HG02938 (cell line): ENCODE measurements at regions not wholly inside any gene's neighbourhood (a gene's known extent, or its start where the extent isn't known, plus 50 kb on each side); places are given as distances from the start of the nearest gene placed in this dataset.

Experiments used
- ATAC-seq: cut with Tn5 transposase; IDR thresholded peaks from one replicate; pipeline ENCODE4 v1.9.1; 2021; ENCODE audit warnings: mild to moderate bottlenecking, moderate library complexity; ENCODE audit not compliant: unreplicated experiment

DNA sequence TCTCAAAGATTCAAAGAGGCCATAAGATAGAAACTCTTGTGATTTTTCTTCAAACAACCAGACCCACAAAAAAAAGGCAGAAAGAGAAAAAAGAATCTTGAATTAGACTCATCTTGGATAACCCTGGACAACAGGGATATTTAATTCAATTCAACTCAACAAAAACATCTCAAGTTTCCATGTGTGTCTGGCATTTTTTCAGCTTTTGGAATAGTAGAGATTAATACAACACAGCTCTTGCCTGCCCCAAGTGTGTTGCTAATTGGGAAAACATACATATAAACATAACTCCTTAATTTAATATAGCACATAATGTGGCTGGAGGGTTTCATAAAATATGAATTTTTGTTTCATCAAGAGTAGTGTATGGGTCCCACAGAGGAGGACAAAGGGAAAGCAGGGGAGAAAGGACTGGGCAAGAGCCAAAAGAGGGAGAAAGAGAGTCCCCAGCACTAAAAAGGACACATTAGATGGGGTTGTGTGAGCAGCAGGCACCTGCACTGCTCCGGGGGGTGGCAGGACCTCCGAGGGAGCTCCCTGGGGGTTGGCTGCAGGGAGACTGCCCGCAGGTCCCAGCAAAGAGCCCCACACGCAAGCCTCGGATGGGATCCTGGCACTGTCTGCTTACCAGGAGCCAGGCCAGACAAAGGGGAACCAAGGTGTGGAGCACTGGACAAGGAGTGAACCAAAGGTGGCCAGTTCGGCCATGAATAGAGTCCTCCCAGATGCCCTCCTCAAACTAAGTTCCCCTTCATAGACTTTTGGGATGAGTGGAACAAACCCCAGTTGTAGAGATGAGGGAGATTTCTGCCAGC, 65.6 kb upstream of the TMEM72 start:
- ATAC-seq = no peak

DNA sequence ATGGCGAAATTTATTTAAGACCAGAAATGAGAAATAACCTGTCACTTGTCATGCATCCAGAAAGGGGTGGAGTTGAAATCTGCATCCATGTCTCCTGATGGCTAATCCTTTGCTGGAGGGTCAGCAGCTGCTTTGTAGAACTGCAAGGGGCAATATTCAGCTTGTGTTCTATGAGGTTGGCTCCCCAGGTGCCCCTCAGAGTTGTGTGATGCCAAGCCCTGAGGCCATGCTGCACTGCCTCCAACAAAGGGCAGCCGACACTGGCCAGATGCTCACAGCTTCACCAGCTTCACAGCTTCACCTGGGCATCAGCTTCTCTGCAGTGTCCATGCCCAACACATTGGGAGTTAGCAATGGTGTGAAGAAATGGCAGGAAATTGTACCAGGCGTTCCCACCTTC, 64.0 kb upstream of the TMEM72 start:
- ATAC-seq = no peak

DNA sequence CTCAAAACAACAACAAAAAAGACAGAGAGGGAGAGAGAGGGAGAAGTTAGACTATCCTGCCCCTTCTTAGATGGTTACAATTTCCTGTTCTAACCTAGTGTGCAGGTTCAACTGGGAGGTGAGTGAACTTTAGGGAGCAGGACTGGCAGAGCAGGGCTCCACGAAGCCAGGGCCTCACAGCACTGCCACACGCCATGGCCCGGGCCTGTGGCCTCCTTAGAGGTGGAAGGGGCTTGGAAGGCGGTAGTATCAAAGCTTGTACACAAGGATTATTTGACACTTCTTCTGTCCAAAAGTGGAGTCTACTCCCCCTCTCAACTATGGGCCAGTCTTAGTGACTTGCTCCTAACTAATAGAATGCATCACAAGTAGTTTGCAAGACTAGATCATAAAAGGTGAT, 62.9 kb upstream of the TMEM72 start:
- no peak for ATAC-seq

DNA sequence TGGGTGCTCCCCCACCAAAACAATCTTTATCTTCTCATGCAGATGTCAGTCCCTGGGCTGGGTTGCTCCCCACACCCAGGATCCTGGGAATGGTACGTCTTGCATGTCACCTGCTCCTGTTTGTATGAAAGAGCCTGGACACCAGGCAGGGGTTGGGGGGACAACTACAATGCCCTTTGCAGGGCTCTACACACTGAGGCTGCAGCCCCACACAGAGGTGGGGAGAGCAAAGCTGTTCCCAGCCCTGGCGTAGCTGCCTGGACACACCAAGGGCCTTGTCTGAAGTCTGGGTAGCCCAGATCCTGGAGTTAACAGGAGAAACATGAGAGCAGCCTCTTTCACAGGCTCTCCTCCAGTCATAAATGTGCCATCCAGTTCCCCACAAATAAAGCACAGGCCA, 61.2 kb upstream of the TMEM72 start:
- ATAC-seq = no peak

DNA sequence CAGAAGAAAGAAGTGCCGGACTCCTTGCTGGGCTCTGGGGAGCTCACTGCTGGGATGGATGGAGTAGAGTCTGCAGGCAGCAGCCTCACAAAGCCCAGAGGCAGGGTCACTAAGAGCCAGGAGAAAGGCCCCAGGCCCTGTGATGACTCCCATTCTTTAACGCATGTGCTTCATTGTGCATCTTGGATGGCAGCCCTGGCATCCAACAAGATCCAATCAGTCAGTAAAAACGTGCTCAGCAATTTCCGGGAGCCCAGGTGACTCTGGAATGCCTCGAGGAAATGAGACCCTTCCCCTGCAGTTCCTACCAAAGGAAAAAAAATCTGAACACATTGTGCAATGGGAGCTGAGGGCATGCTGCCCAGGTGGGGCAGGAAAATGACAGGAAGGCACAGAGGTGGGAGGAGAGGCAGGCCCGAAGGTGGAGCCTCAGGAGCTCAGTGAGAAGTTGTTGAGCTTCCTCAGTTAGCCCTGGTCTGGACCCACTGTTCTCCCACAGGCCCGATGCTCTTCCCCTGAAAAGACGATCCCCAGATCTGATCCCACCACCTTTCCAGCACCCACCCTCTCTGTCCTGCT, 60.7 kb upstream of the TMEM72 start:
- no peak for ATAC-seq

DNA sequence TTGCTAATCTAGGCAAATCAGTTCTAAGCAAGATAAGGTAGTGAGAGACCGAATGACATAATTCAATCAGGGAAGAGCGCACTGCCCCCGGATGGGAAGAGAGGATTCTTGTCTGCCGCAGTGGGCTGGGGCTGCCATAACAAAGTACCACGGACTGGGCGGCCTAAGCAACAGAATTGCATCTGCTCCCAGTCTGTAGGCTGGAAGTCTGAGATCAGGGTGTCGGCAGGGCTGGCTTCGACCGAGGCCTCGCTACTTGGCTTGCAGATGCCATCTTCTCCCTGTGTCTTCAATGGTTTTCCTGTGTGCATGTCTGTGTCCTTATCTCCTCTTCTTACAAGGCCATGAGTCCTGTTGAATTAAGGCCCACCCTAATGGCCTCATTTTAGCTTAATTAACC, 59.7 kb upstream of the TMEM72 start:
- ATAC-seq = no peak

DNA sequence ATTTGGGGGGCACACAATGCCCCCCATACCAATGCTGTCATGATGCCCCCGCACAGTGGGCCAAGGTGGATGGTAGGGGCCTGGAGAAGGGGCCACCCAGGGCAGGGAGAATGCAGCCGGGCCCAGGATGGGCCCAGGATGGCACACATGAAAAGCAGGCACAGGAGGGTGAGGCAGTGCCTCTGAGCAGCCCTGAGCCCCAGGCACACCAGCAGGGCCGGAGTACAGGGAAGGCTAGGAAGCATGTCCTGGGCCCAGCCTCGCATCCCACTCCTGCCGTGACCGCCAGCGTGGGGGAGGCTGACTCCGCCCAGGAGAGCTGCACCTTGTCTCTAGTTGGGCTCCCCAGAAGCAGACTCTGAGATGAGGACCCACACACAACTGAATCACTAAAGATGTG, 59.3 kb upstream of the TMEM72 start:
- no peak for ATAC-seq

DNA sequence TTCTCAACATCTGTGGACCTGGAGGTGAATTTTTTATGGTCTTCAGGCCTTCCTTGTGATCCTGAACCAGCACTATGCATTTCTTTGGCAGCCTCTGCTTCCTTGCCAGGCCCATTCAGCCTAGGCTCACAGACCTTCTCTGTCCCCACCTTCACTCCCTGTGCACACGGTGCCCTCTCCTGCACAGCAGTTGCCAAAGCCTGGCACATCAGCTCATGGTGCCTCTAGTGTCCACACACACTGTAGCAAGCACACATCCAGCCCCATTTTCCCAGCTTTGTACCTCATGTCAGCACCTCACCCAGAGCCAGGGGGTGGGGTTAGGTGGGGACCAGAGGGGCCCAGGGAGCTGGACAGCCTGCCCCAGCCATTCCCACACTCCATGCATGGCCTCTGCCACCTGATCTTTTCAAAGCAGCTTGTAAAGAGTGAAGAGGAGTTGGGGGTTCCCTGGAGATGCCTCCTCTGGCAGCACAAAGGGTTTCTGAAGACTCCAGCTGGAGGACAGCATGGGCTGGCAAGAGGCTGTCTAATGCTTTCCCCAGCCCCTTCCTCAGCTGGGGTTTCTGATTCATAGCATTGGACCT, 57.9 kb upstream of the TMEM72 start:
- no peak for ATAC-seq

DNA sequence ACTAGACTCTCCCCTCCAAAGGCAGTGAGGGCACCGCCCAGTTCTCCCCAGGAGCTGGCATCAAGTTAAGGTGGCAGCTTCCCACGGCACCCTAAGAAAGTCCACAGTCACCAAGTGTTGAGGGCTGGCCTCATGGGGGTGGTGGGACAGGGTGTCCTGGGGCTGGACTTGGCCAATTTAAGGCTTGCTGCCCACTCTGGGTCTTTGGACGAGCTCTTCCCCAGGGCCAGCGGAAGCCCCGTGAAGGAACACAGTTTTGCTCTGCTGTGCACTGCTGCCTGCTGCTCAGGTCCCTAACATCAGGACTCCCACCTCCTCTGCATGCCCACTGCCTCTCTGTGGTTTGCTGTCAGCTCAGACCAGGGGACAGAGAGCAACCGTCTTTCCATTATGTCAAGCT, 57.3 kb upstream of the TMEM72 start:
- no peak for ATAC-seq

DNA sequence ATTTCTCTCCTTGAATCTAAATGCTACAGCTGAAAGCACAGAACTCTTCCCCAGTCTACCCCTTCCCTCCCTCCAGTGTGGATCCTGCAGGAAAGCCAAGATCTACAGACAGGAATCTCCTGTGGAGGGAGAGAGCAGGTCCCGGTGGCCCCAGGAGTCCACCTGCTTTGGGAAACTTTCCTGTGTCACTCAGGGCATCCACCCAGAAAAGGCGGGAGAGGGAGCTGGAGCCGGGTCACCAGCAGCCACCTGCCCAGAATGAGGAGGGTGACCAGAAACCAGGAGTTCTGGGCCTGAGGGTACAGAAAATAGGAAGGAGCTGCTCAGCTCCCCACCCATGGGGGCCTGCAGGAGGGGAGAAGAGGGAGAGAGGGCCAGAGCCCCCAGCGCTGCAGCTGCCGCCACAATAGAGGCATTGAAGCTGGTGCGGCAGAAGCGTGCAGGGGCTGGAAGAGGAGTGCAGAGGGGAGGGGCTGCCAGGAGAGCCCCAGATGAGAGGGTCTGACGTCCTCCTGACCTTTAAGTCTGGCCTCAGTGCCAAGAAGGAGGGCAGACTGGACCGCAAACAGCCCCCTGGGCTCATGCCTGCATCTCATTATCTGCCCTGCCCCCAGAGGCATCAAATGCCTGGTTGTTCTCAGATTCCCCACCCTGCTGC, 56.3 kb upstream of the TMEM72 start:
- no peak for ATAC-seq

DNA sequence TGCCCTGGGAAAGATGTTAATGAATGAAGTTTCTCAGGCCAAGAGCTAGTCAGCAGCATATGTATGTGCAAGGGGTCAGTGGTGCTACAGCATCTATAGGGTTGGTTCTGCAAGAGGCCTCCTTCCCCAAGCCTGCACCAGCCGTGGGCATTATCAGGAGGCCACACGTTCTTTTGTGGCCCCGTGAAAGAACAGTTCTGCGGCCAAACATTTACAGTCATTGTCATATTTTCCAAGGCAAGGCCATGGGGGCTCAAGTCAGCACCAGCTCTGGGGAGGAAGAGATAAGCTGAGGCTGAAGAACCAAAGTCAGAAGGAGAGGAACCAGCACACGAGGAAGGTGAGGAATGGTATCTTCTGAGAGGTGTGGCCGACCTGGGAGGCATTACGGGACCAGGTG, 54.4 kb upstream of the TMEM72 start:
- ATAC-seq = no peak

DNA sequence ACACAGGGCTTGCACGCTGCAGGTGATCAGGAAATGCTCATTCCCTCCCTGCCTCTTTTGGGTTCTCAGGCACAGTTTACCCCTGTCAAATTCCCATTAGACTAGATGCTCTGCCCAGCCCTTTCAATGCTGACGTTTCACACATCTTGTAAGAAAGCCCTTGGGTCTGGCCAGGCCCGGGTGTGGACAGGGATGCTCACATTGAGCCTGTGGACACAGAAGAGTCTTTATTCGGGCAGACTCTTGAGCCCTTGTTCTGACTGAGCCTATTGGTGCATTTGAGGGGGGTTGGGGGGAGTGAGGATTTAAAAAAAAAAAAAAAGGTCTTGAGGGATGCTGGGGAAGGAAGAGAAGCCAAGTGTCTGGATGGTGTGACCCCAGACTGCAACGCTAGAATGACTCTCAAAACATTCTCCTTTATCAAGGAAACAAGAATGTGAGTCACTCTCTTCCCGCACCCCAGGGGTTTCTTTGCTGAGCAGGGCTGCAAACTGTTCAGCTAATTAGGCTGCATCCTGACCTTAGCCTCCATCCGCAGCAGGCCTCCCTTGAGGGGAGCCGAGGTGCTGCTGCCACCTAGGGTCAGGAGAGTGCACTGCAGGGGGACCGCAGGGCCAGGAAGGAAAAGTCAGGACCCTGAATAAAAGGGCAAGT, 53.6 kb upstream of the TMEM72 start:
- peak; percentile 71 for ATAC-seq

DNA sequence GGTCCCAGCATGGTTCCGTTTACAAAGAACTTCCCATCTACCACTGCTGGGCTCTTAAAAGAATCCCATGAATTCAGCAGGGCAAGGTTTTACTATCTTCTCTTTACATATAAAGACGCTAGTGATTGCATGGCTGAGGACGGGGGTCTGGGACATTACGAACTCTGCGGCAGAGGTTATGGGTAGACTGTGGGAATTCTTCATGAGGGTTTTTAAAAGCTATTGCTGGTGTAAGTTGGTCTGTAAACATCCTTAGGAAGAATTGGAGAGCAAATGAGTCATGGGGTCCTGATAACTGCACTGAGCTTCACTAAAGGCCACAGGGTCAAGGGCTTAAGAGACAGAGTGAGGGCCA, 53.1 kb upstream of the TMEM72 start:
- ATAC-seq = no peak

DNA sequence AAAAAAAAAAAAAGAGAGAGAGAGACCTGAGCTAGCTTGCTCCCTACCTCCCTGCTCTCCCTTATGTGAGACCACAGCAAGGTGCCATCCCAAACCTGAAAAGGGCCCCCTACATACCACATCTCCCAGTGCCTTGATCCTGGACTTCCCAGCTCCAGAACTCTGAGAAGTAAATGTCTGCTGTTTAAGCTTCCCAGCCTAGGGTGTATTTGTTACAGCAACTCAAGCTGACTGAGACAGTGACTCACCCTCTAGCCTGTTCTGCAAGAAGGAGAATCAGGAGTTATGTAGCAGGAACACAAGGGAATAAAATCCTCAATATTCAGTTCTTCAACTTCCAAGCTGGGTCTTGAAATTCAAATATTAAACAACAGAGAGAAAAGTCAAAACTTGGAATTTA, 52.1 kb upstream of the TMEM72 start:
- ATAC-seq = no peak

DNA sequence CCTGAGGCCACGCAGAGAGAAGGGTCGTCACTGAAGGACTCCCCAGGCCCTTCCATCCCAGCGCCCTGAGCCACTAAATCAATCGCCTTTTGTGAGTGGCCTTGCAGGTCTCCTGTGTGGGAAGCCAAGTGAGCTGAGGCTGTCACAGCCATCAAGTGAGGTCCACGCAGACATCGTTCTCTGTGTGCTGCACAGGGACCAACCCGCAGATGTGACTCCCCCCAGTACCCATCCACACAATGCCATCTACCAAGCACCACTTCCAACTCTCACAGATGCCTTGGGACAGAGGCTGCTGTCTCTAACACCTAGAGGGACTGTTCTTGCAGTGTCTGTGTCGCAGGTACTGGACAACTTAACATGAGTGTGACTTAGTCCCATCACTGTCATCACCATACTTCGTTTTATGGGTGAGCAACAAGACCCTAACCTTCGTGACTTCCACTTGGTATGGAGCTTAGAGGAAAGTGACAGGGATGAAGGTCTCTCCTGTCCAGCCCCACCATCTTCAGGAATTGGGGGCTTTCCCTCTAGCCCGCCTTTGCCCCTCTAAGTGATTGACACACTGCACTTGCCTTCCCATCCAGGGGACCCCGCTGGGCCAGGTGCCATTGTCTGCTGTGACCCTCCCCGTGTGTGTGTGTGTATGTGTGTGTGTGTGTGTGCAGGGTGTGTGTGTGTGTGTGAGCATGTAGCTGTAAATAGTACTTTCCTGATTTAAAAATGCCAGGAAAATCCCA, 51.4 kb upstream of the TMEM72 start:
- no peak for ATAC-seq

DNA sequence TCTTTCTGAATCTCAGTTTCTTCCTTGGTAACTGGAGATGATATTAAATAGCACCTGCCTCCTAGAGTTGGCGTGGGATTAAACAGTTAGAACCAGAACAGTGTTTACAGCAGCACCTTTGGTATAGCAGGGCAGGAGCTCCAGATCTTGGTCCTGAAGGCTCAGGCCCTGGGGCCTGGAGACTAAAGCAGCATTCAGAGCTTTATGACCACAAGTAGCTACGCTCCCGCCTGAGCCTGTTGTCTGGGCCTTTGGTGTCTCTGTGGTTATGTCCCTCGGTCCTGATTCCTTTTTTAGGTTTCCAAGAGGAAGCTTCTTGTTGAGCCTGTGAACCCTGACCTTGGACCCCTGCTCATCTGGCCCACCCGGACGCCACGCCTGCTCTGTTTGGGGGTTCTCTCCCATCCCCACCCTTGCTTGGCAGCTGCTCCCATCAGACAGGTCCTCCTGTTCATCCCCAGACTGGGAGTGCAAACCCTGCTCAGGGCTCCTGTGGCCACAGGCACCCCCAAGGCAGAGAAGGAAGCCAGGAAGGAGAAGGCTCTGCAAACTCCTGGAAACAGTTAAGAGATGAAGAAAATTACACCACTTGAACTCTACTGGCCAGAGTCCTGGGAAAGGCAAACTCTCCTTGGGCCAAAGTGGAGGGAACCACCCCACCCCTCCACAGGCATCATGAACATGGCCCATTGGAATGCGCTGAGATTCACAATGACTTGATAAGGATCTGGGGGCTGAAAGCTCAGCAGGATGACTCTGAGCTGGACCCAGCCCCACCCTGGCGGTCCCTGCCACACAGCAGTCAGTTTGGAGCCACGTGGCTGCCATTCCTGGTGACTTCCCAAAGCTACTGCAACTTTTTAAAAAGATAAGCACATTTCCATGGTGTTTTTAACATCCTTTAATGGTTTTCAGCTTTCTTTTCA, 50.1 kb upstream of the TMEM72 start:
- no peak for ATAC-seq
